Stimulated activated CD4-positive, alpha-beta T cell treated with anti-CD3 and anti-CD28 coated beads, Interleukin-4, amount 100 ng/mL, for 1 hour (primary cell): ENCODE measurements at regions not wholly inside any gene's neighbourhood (a gene's known extent, or its start where the extent isn't known, plus 50 kb on each side); places are given as distances from the start of the nearest gene placed in this dataset.

Source experiments
- DNase-seq: peaks from one replicate; pipeline ENCODE4 v3.0.0-alpha.2; 2020

GRCh38 chr14:96931751-96932150 lies 134.6 kb downstream of the VRK1 start:
- no peak for DNase-seq

- DNase-seq, result no peak
Measured at GRCh38 chr14:96934638-96935330, 137.6 kb downstream of the VRK1 start.

GRCh38 chr14:96938946-96939345 lies 141.8 kb downstream of the VRK1 start:
- no peak for DNase-seq

GRCh38 chr14:96940009-96940408 lies 142.8 kb downstream of the VRK1 start:
- no peak for DNase-seq

- DNase-seq, result no peak
Measured at GRCh38 chr14:96944297-96944696, 147.1 kb downstream of the VRK1 start.

GRCh38 chr14:96945721-96946120 lies 148.5 kb downstream of the VRK1 start:
- no peak for DNase-seq

- DNase-seq, result no peak
Measured at GRCh38 chr14:96949594-96949993, 152.4 kb downstream of the VRK1 start.

- no peak for DNase-seq
Measured at GRCh38 chr14:96951511-96951910, 154.3 kb downstream of the VRK1 start.

GRCh38 chr14:96953087-96953874 lies 156.1 kb downstream of the VRK1 start:
- DNase-seq, result no peak

- no peak for DNase-seq
Measured at GRCh38 chr14:96953875-96954185, 156.6 kb downstream of the VRK1 start.

GRCh38 chr14:96956464-96957239 lies 159.5 kb downstream of the VRK1 start:
- no peak for DNase-seq

GRCh38 chr14:96958057-96958456 lies 160.9 kb downstream of the VRK1 start:
- no peak for DNase-seq

GRCh38 chr14:96959992-96960391 lies 162.8 kb downstream of the VRK1 start:
- no peak for DNase-seq

- no peak for DNase-seq
Measured at GRCh38 chr14:96960598-96961116, 163.5 kb downstream of the VRK1 start.

GRCh38 chr14:96961895-96962294 lies 164.7 kb downstream of the VRK1 start:
- no peak for DNase-seq

GRCh38 chr14:96962337-96962736 lies 165.2 kb downstream of the VRK1 start:
- no peak for DNase-seq

GRCh38 chr14:96964726-96965415 lies 167.7 kb downstream of the VRK1 start:
- no peak for DNase-seq

GRCh38 chr14:96965885-96966595 lies 168.9 kb downstream of the VRK1 start:
- no peak for DNase-seq

GRCh38 chr14:96975116-96975515 lies 177.9 kb downstream of the VRK1 start:
- no peak for DNase-seq

GRCh38 chr14:96978525-96979272 lies 181.5 kb downstream of the VRK1 start:
- no peak for DNase-seq

- no peak for DNase-seq
Measured at GRCh38 chr14:96979611-96980074, 182.5 kb downstream of the VRK1 start.
